ENCODE measurements at regions not wholly inside any gene's neighbourhood (a gene's known extent, or its start where the extent isn't known, plus 50 kb on each side); places are given as distances from the start of the nearest gene placed in this dataset.

DNA sequence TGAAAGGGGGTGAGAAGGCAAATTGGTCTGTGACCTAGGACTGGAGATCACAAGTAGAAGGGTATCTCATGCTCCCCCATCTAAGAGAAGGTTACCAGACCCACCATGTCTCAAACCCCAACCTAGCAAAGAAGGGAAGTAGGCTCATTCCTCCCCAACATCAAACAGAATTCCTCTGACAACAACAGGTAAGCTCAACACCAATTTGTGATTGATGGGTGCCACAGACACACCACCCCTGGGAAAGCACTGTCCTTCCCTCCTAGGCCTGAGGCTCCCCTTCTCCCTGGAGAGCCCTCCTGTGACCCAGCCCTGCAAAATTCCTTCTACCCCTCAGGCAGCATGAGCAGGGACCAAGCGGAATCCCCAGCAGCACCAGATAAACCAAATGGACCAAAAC is 154.3 kb downstream of the BUD13 start:
- H3K4me3 Mint-ChIP-seq, result no peak overlapping the region
- H4K20me1 ChIP-seq (replicated peaks; ENCODE audit: insufficient read depth), result no peaks in the 10 kb centered on the region
- no peak overlapping the region for H3K27ac ChIP-seq (ENCODE audit: low read depth)
- no peaks in the 10 kb centered on the region for H3K36me3 ChIP-seq (ENCODE audit: insufficient read depth)
- H3K4me1 ChIP-seq (ENCODE audit: insufficient read depth), result no peaks in the 10 kb centered on the region
- DNase-seq (ENCODE audit: low spot score) (no peak), ATAC-seq (no peak)
- H3K79me2 ChIP-seq (replicated peaks; ENCODE audit: insufficient read depth), result no peaks in the 10 kb centered on the region
- no peaks in the 10 kb centered on the region for H3K4me1 Mint-ChIP-seq
- H3K27me3 Mint-ChIP-seq (ENCODE audit: insufficient read depth, low read depth, poor library complexity), result no peaks in the 10 kb centered on the region
- H2AFZ ChIP-seq, result no peak overlapping the region
- no peaks in the 10 kb centered on the region for H3K9me2 ChIP-seq (ENCODE audit: insufficient read depth)
- H3K4me3 ChIP-seq, result no peak overlapping the region
- no peak for TF ChIP-seq POLR2AphosphoS5 (IDR thresholded peaks at IDR 0.05; ENCODE audit: low read depth)
- TF ChIP-seq ZNF114 (CRISPR knock-in tag; IDR thresholded peaks at IDR 0.05), result no peak
- no peak for TF ChIP-seq CTCF (conservative IDR thresholded peaks at IDR 0.05; ENCODE audit: low read depth in 2 of 2)
- TF ChIP-seq, protein P1, sequence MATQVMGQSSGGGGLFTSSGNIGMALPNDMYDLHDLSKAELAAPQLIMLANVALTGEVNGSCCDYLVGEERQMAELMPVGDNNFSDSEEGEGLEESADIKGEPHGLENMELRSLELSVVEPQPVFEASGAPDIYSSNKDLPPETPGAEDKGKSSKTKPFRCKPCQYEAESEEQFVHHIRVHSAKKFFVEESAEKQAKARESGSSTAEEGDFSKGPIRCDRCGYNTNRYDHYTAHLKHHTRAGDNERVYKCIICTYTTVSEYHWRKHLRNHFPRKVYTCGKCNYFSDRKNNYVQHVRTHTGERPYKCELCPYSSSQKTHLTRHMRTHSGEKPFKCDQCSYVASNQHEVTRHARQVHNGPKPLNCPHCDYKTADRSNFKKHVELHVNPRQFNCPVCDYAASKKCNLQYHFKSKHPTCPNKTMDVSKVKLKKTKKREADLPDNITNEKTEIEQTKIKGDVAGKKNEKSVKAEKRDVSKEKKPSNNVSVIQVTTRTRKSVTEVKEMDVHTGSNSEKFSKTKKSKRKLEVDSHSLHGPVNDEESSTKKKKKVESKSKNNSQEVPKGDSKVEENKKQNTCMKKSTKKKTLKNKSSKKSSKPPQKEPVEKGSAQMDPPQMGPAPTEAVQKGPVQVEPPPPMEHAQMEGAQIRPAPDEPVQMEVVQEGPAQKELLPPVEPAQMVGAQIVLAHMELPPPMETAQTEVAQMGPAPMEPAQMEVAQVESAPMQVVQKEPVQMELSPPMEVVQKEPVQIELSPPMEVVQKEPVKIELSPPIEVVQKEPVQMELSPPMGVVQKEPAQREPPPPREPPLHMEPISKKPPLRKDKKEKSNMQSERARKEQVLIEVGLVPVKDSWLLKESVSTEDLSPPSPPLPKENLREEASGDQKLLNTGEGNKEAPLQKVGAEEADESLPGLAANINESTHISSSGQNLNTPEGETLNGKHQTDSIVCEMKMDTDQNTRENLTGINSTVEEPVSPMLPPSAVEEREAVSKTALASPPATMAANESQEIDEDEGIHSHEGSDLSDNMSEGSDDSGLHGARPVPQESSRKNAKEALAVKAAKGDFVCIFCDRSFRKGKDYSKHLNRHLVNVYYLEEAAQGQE (IDR thresholded peaks at IDR 0.05; ENCODE audit: unreplicated experiment), result no peak
- no peak for TF ChIP-seq ZNF331 (CRISPR knock-in tag; IDR thresholded peaks at IDR 0.05; ENCODE audit: low read depth)
- no peak for TF ChIP-seq EZH2 (IDR thresholded peaks at IDR 0.05; ENCODE audit: low read depth, unreplicated experiment)
- TF ChIP-seq STAT1 (IDR thresholded peaks at IDR 0.05; ENCODE audit: unreplicated experiment), result no peak
- TF ChIP-seq, protein P2, sequence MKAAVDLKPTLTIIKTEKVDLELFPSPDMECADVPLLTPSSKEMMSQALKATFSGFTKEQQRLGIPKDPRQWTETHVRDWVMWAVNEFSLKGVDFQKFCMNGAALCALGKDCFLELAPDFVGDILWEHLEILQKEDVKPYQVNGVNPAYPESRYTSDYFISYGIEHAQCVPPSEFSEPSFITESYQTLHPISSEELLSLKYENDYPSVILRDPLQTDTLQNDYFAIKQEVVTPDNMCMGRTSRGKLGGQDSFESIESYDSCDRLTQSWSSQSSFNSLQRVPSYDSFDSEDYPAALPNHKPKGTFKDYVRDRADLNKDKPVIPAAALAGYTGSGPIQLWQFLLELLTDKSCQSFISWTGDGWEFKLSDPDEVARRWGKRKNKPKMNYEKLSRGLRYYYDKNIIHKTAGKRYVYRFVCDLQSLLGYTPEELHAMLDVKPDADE (IDR thresholded peaks at IDR 0.05), result no peak
- TF ChIP-seq NANOG (IDR thresholded peaks at IDR 0.05; ENCODE audit: borderline replicate concordance), result no peak
- TF ChIP-seq EZH2phosphoT487 (IDR thresholded peaks at IDR 0.05; ENCODE audit: unreplicated experiment), result no peak
- no peak for TF ChIP-seq CREB1 (CRISPR knock-in tag; IDR thresholded peaks at IDR 0.05; ENCODE audit: low read depth)
- TF ChIP-seq ZNF462 (CRISPR knock-in tag; IDR thresholded peaks at IDR 0.05), result no peak
- TF ChIP-seq JUNB (IDR thresholded peaks at IDR 0.05; ENCODE audit: unreplicated experiment), result no peak
- no peak overlapping the region for H3K27ac Mint-ChIP-seq
- H3K36me3 Mint-ChIP-seq (ENCODE audit: low read depth), result no peaks in the 10 kb centered on the region
- no peak overlapping the region for H3K4me2 ChIP-seq
- no peaks in the 10 kb centered on the region for H3F3A ChIP-seq (replicated peaks; ENCODE audit: low read depth)
- no peaks in the 10 kb centered on the region for H3K9me3 Mint-ChIP-seq
- H3K27me3 ChIP-seq (ENCODE audit: insufficient read depth), result no peaks in the 10 kb centered on the region
